HG02763 (cell line): ENCODE measurements at regions not wholly inside any gene's neighbourhood (a gene's known extent, or its start where the extent isn't known, plus 50 kb on each side); places are given as distances from the start of the nearest gene placed in this dataset.

Experiments
- ATAC-seq: cut with Tn5 transposase; IDR thresholded peaks from one replicate; pipeline ENCODE4 v1.9.1; 2021; ENCODE audit warnings: mild to moderate bottlenecking, moderate library complexity; ENCODE audit not compliant: unreplicated experiment

DNA sequence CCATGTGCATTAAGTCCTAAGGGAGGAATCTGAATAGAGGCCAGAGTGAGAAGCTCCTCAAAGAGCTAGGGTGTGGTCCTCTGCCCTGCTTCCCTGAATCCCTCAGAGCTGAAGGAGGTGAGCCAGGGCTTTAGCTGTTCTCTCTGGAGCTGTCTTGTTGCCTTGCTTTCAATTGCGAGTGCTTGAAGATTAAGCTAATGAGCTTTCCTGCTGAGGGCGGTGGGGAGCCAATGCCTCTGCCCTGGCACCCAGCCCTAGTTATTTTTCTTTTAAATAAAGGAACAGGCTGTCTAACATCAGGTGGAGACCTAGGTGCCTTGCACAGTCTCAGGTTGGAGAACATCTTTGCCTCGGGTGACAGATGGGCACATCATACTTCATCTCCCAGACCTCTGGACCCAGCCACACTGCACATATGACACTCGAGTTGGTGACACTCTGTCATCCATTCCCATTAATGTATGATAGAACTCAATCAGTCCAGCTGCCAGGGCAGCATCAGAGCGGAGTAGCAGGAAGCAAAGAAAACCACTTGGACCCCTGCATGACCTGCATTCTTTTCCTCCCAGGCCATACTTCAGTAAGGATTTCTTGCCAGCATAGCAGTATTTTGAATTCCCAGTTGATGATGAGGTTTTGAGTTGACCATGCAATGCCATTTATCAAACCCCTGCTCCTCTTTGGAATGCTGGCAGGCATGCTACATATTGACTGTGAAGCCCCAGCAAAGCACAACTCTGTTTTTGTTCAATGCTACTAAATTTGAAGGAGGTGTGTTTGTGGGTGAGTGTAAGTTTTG, 292.7 kb downstream of the RNF144A start:
- ATAC-seq, result no peak

DNA sequence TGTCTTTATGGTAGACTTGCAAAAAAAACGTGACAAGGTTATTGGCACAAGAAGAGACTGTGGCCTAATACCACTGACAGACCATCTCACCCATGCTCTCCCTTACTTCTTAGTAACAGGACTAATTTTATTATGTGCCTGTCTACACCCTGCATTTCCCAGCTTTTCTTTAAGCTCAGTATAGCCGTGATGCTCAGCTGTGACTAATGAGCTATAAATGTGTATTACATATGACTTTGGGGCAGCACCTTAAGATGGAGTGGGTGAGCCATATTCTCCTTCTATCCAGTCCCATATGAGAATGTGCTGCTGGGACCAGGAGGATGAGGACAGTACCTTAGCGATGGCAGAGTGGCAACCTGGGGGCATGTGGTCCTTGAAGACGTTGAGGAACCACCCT, 293.5 kb downstream of the RNF144A start:
- ATAC-seq, result no peak

GRCh38 chr2:7225848-7226247, 308.6 kb downstream of the RNF144A start:
- no peak for ATAC-seq

- no peak for ATAC-seq
These were observed 309.3 kb downstream of the RNF144A start for GRCh38 chr2:7226501-7226900.

GRCh38 chr2:7233126-7233525, 315.9 kb downstream of the RNF144A start:
- no peak for ATAC-seq

- no peak for ATAC-seq
These were observed 320.3 kb downstream of the RNF144A start for GRCh38 chr2:7237466-7237865.

- ATAC-seq, result no peak
These were observed 321.9 kb downstream of the RNF144A start for GRCh38 chr2:7239078-7239477.

GRCh38 chr2:7241041-7241745, 324.0 kb downstream of the RNF144A start:
- ATAC-seq, result no peak

- no peak for ATAC-seq
These were observed 325.1 kb downstream of the RNF144A start for GRCh38 chr2:7242189-7242867.

DNA sequence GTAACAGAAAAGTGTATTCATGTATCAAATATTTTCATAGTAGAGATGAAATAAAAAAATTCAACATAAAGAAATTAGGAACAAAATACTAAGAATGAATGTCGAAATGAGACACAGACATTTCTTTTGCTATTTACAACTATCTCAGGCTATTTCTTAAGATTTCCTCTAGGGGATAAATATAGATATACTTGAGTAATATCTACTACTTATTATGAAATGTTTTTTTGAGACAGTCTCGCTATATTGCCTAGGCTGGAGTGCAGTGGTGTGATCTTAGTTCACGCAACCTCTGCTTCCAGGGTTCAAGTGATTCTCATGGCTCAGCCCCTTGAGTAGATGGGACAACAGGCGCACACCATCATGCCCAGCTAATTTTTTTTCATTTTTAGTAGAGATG, 326.1 kb downstream of the RNF144A start:
- no peak for ATAC-seq

DNA sequence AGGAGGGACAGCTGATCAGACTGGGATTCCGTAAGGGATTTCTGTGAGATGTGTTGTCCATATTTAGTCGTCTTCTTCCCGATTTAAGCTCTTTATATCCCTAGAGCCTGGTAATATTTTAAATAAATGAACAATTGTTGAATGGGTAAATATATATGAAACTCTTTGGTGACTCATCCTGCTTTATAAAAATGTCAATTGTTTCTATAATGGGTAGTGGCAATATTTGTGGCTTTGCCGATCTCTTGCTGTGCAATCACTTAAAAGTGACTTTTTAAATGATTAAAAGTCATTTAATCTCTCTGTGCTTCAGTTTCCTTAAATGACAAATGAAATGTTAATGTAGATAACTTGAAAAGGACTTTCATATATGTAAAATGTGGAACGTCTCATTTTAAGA, 339.2 kb downstream of the RNF144A start:
- ATAC-seq, result no peak

DNA sequence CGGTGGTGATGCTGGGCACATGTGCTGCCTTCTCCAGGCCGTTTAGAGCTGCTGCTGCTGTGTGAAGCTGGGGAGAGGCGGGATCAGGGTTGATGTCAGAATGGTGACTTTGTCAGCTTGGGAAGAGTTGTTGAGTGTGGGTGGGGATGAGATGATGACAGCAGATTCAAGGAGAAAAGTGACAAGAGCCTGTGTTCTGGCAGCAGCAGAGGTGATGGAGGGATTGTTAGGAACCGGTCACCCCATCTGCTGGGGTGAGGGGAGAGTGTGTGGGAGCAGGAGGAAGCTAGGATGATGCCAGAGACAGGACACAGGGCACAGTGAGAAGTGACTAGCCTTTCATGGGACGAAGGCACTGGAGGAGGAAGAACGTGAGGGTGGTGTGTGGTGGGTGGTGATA, 345.5 kb downstream of the RNF144A start:
- ATAC-seq, result no peak

GRCh38 chr2:7264791-7265190, 347.6 kb downstream of the RNF144A start:
- ATAC-seq, result no peak

- ATAC-seq, result no peak
These were observed 348.1 kb downstream of the RNF144A start for GRCh38 chr2:7265286-7265685.

DNA sequence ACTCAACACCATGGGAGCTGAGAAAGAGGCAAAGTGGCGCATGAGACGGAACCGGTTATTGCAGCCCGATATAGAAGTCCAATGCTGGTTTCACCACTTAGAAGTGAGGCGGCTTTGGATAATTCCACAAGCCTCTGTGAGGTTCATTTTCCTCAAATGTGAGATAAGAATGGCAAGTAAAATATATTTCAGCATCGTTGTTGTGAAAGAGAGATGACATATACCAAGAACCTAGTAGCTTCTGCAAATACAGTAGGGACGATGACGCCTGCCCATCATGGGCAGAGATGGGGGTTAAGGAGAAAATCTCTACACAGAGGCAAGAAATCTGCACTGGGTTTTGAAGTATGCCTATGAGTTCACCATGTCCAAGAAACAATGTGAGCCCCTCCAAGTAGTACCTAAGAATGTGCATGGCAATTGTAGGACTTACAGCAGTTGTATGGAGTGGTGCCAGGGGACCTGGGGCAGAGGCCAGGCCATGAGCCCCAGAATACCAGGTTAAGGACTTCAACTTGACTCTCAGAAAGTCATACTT, 352.0 kb downstream of the RNF144A start:
- no peak for ATAC-seq

GRCh38 chr2:7270011-7270431, 352.8 kb downstream of the RNF144A start:
- no peak for ATAC-seq

DNA sequence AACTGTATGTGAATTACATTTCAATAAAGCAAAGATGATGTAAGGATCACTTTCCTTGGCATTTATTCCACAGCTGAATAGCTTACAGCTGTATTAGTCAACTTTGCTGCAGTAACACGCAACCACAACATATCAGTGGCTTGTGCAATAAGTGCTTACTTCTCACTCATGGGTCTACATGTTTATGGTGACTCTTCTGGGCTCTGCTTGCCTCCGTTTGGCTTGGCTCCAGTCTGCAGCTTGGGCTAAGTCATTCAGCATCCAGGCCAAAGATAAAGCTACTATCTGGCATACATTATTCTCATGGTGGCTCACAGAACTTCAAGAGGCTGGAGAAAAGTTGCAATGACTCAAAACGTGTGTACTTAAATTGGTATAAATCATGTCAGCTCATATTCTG, 355.0 kb downstream of the RNF144A start:
- ATAC-seq, result no peak

- ATAC-seq, result no peak
These were observed 361.8 kb downstream of the RNF144A start for GRCh38 chr2:7278984-7279383.

- ATAC-seq, result no peak
These were observed 362.3 kb downstream of the RNF144A start for GRCh38 chr2:7279421-7279949.

DNA sequence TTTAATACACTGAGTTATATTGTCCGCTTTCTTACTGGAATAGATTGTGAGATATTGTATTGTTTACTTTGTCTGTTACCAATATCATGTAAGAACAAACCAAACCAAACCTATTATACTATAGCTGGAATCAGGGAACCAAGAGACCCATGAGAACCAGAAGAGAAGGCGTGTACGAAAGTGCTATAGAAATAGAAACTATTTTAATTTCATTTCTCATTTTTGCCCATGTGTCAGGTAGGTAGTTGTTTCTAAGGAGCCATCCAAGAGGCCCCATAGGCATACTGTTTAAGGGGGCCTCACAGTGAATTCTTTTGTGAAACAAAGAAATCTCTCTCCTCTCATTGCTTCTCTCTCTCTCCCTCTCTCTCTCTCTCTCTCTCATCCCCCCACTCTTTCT, 363.6 kb downstream of the RNF144A start:
- no peak for ATAC-seq
